ENCODE measurements at regions not wholly inside any gene's neighbourhood (a gene's known extent, or its start where the extent isn't known, plus 50 kb on each side); places are given as distances from the start of the nearest gene placed in this dataset.
"Not testable (repeated sequence)": the region's sequence is repeated elsewhere in the genome, so short reads cannot be mapped to it uniquely, and the experiment has no call there.

GRCh38 chr3:94626573-94626972 lies 563.7 kb downstream of the NSUN3 start:
- Histone ChIP-seq H3K27me3 (no peaks in the 10 kb centered on the region), H3K4me1 (no peaks in the 10 kb centered on the region), H3K9me3 (no peaks in the 10 kb centered on the region), H3K27ac (no peak overlapping the region), H3K4me3 (no peak overlapping the region), H3K36me3 (no peaks in the 10 kb centered on the region)
- no peak for TF ChIP-seq POLR2A (IDR thresholded peaks at IDR 0.05)
- TF ChIP-seq, protein P1, sequence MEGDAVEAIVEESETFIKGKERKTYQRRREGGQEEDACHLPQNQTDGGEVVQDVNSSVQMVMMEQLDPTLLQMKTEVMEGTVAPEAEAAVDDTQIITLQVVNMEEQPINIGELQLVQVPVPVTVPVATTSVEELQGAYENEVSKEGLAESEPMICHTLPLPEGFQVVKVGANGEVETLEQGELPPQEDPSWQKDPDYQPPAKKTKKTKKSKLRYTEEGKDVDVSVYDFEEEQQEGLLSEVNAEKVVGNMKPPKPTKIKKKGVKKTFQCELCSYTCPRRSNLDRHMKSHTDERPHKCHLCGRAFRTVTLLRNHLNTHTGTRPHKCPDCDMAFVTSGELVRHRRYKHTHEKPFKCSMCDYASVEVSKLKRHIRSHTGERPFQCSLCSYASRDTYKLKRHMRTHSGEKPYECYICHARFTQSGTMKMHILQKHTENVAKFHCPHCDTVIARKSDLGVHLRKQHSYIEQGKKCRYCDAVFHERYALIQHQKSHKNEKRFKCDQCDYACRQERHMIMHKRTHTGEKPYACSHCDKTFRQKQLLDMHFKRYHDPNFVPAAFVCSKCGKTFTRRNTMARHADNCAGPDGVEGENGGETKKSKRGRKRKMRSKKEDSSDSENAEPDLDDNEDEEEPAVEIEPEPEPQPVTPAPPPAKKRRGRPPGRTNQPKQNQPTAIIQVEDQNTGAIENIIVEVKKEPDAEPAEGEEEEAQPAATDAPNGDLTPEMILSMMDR (IDR thresholded peaks at IDR 0.05): no peak
- no peak for DNase-seq

DNA sequence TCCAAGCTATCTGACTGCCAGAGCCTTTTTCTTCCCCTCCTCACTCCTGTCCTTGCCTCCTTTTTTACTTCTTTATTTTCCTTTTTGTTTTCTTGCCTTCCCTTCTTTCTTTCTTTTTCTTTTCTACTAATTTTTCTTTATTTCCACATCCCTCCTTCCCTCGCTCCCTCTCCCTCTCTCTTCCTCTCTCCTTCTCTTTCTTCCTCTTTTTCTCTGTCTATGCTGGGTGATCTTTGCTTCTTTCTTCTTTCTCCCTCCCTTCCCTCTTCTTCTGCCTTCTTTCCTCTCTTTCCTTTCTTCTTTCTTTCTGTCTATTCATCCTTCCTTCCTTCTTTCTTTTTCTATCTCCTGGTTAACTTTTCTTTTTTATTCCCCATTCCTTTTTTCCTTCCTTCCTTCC lies 564.8 kb downstream of the NSUN3 start:
- no peaks in the 10 kb centered on the region for H3K36me3 ChIP-seq
- TF ChIP-seq, protein P1 (IDR thresholded peaks at IDR 0.05): no peak
- no peak for TF ChIP-seq POLR2A (IDR thresholded peaks at IDR 0.05)
- no peak for DNase-seq

GRCh38 chr3:94643400-94643799 lies 580.5 kb downstream of the NSUN3 start:
- Histone ChIP-seq H3K27ac (no peak overlapping the region), H3K36me3 (no peaks in the 10 kb centered on the region), H3K4me3 (no peak overlapping the region), H3K27me3 (no peaks in the 10 kb centered on the region), H3K4me1 (no peaks in the 10 kb centered on the region), H3K9me3 (no peaks in the 10 kb centered on the region)
- TF ChIP-seq POLR2A (IDR thresholded peaks at IDR 0.05): no peak
- DNase-seq: no peak

More for the DNA sequence above, 564.8 kb downstream of the NSUN3 start:
- Histone ChIP-seq H3K4me1 (no peaks in the 10 kb centered on the region), H3K27me3 (no peaks in the 10 kb centered on the region), H3K9me3 (no peaks in the 10 kb centered on the region), H3K4me3 (no peak overlapping the region), H3K27ac (no peak overlapping the region)

GRCh38 chr3:94645790-94646189 lies 582.9 kb downstream of the NSUN3 start:
- DNase-seq: no peak
- Histone ChIP-seq H3K4me1 (no peaks in the 10 kb centered on the region), H3K27ac (no peak overlapping the region), H3K27me3 (no peaks in the 10 kb centered on the region), H3K4me3 (no peak overlapping the region), H3K36me3 (no peaks in the 10 kb centered on the region), H3K9me3 (no peaks in the 10 kb centered on the region)
- no peak for TF ChIP-seq POLR2A (IDR thresholded peaks at IDR 0.05)
- TF ChIP-seq, protein P1 (IDR thresholded peaks at IDR 0.05): no peak

DNA sequence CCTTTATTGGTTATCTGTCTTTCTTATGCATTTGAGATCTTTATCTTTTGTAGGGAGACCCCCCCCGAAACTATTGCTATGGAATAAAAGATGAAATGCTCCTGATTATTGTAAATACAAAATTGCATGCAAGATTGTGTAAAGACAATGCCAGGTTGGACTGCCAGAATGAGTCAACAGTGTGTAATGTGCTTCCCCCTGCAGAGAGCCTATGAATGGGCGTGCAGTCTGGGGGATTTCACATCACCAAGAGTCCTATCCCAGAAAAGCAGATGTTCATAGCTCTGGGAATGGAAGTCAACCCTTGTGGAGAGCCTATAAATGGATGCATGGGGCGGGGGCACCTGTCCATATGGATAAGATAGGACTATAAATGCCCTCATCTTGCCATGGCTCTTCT lies 584.3 kb downstream of the NSUN3 start:
- DNase-seq: no peak
- Histone ChIP-seq H3K4me3 (no peak overlapping the region), H3K9me3 (no peaks in the 10 kb centered on the region), H3K27ac (no peak overlapping the region), H3K36me3 (no peaks in the 10 kb centered on the region), H3K4me1 (no peaks in the 10 kb centered on the region), H3K27me3 (no peaks in the 10 kb centered on the region)
- TF ChIP-seq POLR2A (IDR thresholded peaks at IDR 0.05): no peak
- TF ChIP-seq, protein P1 (IDR thresholded peaks at IDR 0.05): no peak

- H3K27ac ChIP-seq, H3K4me1 ChIP-seq, H3K9me3 ChIP-seq, H3K27me3 ChIP-seq, H3K36me3 ChIP-seq, DNase-seq, H3K4me3 ChIP-seq: not testable (repeated sequence)
Measured at GRCh38 chr3:94648270-94649180, 585.7 kb downstream of the NSUN3 start.
